ENCODE measurements at regions not wholly inside any gene's neighbourhood (a gene's known extent, or its start where the extent isn't known, plus 50 kb on each side); places are given as distances from the start of the nearest gene placed in this dataset.

DNA sequence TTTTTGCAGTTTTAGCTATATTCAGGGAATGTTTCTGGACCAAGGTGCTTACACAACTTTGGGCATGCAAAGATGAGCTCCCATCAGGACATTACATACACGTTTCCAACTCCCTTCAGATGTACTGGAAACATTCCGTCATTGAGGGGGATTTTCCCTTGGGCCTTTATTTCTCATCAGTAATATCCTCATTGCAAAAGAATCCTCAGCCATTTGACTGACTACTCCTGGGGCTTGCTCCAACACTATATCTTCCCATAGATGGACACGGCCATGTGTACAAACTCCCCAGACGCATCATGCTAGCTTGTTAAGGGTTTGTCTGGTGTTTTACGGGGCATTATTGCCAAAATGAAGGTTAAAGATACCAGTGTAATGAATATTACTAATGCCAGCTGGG is 59.3 kb upstream of the NUP160 start:
- Mint-ChIP-seq H3K27me3 (ENCODE audit: unreplicated experiment) (no peaks in the 10 kb centered on the region), H3K9me3 (ENCODE audit: unreplicated experiment) (no peaks in the 10 kb centered on the region), H3K4me3 (ENCODE audit: unreplicated experiment) (no peak overlapping the region), H3K4me1 (ENCODE audit: low read depth, unreplicated experiment) (no peaks in the 10 kb centered on the region), H3K36me3 (ENCODE audit: unreplicated experiment) (no peaks in the 10 kb centered on the region), H3K27ac (ENCODE audit: unreplicated experiment) (no peak overlapping the region)
- DNase-seq = no peak
- TF ChIP-seq, protein P1, sequence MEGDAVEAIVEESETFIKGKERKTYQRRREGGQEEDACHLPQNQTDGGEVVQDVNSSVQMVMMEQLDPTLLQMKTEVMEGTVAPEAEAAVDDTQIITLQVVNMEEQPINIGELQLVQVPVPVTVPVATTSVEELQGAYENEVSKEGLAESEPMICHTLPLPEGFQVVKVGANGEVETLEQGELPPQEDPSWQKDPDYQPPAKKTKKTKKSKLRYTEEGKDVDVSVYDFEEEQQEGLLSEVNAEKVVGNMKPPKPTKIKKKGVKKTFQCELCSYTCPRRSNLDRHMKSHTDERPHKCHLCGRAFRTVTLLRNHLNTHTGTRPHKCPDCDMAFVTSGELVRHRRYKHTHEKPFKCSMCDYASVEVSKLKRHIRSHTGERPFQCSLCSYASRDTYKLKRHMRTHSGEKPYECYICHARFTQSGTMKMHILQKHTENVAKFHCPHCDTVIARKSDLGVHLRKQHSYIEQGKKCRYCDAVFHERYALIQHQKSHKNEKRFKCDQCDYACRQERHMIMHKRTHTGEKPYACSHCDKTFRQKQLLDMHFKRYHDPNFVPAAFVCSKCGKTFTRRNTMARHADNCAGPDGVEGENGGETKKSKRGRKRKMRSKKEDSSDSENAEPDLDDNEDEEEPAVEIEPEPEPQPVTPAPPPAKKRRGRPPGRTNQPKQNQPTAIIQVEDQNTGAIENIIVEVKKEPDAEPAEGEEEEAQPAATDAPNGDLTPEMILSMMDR (IDR thresholded peaks at IDR 0.05; ENCODE audit: partially characterized antibody, unreplicated experiment) = no peak

DNA sequence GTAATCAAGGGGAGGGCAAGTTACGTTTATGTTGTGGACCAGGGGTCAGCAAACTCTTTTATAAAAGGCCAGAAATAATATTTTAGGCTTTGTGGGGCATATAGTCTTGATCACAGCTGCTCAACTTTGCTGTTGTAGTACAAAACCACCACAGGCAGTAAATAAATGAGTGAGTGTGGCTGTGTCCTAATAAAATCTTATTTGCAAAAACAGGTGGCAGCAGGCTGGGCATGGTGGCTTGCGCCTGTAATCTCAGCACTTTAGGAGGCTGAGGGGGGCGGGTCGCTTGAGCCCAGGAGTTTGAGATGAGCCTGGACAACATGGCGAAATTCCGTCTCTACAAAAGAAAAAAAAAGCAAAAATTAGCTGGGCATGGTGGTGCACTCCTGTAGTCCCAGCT is 57.9 kb upstream of the NUP160 start:
- no peak overlapping the region for H3K4me3 Mint-ChIP-seq (ENCODE audit: unreplicated experiment)

GRCh38 chr11:47905358-47906059 is 57.4 kb upstream of the NUP160 start:
- TF ChIP-seq, protein P1 (IDR thresholded peaks at IDR 0.05; ENCODE audit: partially characterized antibody, unreplicated experiment) = no peak
- Mint-ChIP-seq H3K9me3 (ENCODE audit: unreplicated experiment) (no peaks in the 10 kb centered on the region), H3K4me1 (ENCODE audit: low read depth, unreplicated experiment) (no peaks in the 10 kb centered on the region), H3K27me3 (ENCODE audit: unreplicated experiment) (no peaks in the 10 kb centered on the region), H3K27ac (ENCODE audit: unreplicated experiment) (no peak overlapping the region), H3K4me3 (ENCODE audit: unreplicated experiment) (no peak overlapping the region), H3K36me3 (ENCODE audit: unreplicated experiment) (no peaks in the 10 kb centered on the region)
- no peak for DNase-seq

More for the DNA sequence above, 57.9 kb upstream of the NUP160 start:
- no peaks in the 10 kb centered on the region for H3K27me3 Mint-ChIP-seq (ENCODE audit: unreplicated experiment)
- no peak for DNase-seq
- no peaks in the 10 kb centered on the region for H3K9me3 Mint-ChIP-seq (ENCODE audit: unreplicated experiment)
- TF ChIP-seq, protein P1 (IDR thresholded peaks at IDR 0.05; ENCODE audit: partially characterized antibody, unreplicated experiment) = no peak
- no peak overlapping the region for H3K27ac Mint-ChIP-seq (ENCODE audit: unreplicated experiment)
- no peaks in the 10 kb centered on the region for H3K36me3 Mint-ChIP-seq (ENCODE audit: unreplicated experiment)
- H3K4me1 Mint-ChIP-seq (ENCODE audit: low read depth, unreplicated experiment) = no peaks in the 10 kb centered on the region

DNA sequence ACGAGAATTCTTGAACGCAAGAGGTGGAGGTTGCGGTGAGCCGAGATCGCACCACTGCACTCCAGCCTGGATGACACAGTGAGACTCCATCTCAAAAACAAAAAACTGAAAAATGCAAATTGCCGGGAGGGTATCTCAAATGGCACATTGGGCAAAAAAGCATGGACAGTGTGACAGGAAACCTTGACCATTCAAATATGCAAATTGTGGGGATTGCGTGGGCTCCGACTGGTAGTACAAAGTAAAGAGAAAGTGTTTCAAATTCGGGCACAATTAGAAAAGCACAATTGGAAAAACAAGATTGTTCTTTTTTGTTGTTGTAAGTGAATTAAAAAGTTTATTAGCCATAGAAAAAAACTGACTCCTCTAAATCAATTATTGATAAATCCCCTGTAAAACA is 56.7 kb upstream of the NUP160 start:
- H3K4me1 Mint-ChIP-seq (ENCODE audit: low read depth, unreplicated experiment) = no peaks in the 10 kb centered on the region
- H3K36me3 Mint-ChIP-seq (ENCODE audit: unreplicated experiment) = no peaks in the 10 kb centered on the region
- no peak overlapping the region for H3K27ac Mint-ChIP-seq (ENCODE audit: unreplicated experiment)
- no peak overlapping the region for H3K4me3 Mint-ChIP-seq (ENCODE audit: unreplicated experiment)
- TF ChIP-seq, protein P1 (IDR thresholded peaks at IDR 0.05; ENCODE audit: partially characterized antibody, unreplicated experiment) = no peak
- H3K9me3 Mint-ChIP-seq (ENCODE audit: unreplicated experiment) = no peaks in the 10 kb centered on the region
- no peak for DNase-seq
- no peaks in the 10 kb centered on the region for H3K27me3 Mint-ChIP-seq (ENCODE audit: unreplicated experiment)

- H3K27ac Mint-ChIP-seq (ENCODE audit: unreplicated experiment) = no peak overlapping the region
- H3K9me3 Mint-ChIP-seq (ENCODE audit: unreplicated experiment) = no peaks in the 10 kb centered on the region
- H3K27me3 Mint-ChIP-seq (ENCODE audit: unreplicated experiment) = no peaks in the 10 kb centered on the region
- H3K36me3 Mint-ChIP-seq (ENCODE audit: unreplicated experiment) = no peaks in the 10 kb centered on the region
- H3K4me1 Mint-ChIP-seq (ENCODE audit: low read depth, unreplicated experiment) = no peaks in the 10 kb centered on the region
- DNase-seq = no peak
- TF ChIP-seq, protein P1 (IDR thresholded peaks at IDR 0.05; ENCODE audit: partially characterized antibody, unreplicated experiment) = no peak
- H3K4me3 Mint-ChIP-seq (ENCODE audit: unreplicated experiment) = no peak overlapping the region
These were observed 55.9 kb upstream of the NUP160 start for GRCh38 chr11:47904048-47904447.

All from glutamatergic neuron (in vitro differentiated cells).